ENCODE measurements at regions not wholly inside any gene's neighbourhood (a gene's known extent, or its start where the extent isn't known, plus 50 kb on each side); places are given as distances from the start of the nearest gene placed in this dataset.
A peak's percentile ranks its signal among the peaks of the same experiment; 100 is the strongest.

DNA sequence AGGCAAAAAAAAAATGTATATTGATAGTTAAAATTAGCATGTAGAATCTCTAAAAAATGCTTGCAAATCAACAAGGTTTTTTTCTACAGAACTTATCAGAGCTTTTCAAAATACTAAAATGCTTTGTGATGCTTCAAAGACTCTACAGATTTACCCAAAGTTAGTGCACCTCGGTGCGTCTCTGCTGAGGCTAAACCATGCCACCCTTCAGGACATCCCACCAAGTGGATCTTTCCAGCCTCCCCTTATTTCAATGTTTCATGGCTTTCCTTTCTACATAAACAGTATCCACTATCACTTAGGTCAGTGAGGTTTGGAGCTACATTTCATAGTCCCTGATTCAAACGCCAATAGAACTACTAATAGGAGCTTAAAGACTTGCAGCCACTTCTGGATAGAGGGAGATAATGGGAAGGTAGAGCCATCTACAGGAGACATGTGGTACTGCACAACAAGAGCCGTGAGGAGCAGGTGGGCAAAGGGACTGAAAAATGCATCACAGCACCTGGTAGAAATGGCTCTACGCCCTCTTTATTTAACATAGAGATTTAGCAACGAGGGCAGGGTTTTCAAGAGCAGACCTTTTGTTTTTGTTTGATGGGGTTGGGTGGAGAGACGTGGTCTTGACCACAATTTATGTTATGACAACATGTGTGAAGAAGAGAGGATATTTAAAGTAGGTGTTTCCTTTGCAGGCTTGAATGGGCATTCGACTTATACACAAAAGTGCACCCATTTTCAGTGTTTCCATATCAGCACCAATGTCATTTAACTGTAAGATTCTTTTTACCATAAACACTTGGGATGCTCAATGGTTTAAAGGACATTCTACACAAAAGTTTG, 56.1 kb upstream of the SLC35G4 start:
- DNase-seq (ENCODE audit: low spot score) = no peak

DNA sequence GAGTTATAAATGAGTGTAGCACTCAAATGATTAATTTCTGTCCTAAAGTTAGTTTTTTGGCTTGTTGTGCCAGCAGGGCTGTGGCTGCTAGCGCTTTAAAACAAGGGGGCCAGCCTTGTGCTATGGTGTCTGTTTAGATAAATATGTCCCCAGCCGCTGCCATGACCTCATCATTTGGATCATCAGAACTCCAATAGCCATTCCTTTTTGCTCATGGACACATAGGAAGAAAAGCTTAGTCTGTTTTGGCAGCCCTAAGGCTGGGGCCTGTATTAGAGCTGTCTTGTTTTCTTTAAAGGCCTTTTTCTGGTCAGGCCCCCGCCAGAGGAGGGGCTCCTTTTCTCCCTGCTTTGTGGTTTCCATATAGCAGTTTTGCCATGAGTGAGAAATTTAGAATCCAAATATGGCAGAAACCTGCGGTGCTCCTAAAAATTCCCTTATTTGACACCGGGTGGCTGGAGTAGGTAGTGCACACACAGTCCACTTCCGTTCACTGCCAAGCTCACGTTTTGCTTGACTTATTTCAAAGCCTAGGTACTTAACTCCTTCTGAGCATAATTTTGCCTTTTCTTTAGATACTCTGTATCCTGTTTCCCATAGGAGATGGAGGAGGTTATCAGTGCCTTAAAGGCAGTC, 60.4 kb upstream of the SLC35G4 start:
- no peak for DNase-seq (ENCODE audit: low spot score)

DNA sequence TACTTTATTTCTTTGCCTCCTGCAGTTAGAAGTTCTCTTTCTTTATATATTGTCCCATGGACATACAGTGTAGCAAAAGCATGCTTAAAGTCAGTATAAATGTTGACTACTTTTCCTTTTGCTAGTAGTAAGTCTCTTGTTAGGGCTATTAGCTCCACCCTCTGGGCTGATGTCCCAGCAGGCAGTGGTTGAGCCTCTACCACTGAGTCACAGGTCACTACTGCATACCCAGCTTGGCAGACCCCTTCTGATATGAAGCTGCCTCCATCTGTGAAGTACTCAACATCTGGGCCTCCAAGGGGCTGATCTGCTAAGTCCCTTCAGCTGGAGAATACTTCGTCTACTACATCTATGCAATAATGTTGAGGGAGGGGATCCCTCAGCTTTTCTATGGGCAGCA, 61.0 kb upstream of the SLC35G4 start:
- DNase-seq (ENCODE audit: low spot score) = no peak

DNA sequence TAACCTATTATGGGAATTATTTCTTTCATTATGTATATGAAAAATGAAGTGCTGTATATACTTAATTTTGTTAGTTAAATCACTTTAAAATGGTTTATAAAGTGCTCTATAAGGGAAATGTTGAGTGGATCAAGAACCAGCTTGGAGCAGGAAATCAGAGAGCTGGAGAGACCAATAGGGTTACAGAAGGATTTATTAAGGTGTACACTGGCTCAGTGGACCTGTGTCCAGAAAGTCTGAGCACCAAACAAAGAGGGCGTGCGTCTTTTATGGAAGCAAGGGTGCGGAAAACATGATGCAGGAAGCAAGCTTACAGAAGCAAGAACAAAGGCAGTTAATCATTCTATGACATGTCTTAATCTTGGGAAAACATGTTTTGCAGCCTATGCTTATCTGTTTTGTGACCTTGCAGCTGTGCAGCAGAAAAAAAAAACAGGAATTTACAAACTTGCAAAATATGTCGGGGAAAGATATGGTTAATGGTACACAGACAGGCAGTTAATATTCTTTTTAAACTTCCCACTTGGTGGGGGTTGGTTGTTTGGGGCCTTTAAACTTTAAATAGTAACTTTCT, 65.2 kb upstream of the SLC35G4 start:
- DNase-seq (ENCODE audit: low spot score) = no peak

DNA sequence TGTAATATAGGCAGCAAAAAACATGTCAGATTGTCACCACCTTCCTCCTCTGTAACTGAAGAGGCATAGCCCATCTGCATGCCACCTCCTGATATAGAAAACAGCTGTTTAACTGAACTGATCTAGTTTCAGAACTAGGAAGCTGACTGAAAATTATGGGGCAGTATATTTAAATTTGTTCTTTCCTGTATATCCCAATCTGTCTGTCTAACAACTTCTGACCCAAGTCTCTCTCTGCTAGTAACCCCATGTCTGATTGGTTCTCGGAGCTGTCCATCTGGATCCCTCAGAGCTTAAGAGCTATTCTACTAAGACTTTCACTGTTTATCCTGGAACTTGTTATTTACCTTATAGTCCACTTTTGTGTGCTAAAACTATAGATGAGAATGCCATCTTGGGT, 68.2 kb upstream of the SLC35G4 start:
- DNase-seq (ENCODE audit: low spot score) = no peak

DNA sequence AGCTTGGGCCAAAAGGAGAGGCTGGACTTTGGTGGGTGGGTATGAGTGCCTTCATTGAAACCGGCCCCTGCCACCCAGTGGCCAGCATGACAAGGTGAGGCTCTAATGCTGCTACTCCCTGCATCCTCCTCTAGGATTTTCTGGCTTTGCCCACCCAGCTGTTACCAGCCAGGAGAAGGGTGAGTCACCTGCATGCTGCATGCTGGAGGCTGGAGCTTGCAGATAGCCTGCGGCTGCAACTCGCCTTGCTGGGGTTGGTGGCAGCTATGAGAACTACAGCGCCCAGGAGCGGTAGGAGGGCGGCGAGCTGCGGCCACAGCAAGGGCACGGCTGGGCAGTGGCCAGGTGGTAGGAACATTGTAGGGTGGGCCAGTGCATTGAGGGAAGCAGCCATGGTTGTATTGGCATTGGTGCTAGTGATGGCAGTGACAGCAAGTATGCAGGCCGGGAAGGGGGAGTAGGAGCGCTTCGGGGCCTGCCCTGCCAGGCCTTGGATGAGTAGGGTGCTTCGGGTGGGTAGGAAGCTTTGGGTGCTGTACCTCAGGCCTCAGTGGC, 75.4 kb upstream of the SLC35G4 start:
- no peak for DNase-seq (ENCODE audit: low spot score)

DNA sequence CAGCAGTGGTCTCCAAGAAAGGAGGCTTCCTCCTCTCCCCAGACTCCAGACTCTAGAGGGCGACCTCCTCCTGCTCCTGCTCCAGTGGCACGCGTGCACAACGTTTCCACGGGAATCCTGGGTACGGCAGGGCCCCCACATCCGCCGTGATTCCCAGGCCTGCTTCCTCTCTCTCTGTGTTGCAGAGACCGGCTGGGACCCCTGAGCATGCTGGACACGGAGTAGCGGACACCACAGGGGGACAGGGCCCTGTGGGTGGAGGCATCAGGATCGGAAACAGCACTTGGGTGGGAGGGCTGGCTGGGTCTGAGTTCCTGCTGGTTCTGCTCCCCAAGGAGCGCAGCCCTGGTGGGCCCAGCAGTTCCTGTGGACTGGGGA, 75.9 kb upstream of the SLC35G4 start:
- no peak for DNase-seq (ENCODE audit: low spot score)

DNA sequence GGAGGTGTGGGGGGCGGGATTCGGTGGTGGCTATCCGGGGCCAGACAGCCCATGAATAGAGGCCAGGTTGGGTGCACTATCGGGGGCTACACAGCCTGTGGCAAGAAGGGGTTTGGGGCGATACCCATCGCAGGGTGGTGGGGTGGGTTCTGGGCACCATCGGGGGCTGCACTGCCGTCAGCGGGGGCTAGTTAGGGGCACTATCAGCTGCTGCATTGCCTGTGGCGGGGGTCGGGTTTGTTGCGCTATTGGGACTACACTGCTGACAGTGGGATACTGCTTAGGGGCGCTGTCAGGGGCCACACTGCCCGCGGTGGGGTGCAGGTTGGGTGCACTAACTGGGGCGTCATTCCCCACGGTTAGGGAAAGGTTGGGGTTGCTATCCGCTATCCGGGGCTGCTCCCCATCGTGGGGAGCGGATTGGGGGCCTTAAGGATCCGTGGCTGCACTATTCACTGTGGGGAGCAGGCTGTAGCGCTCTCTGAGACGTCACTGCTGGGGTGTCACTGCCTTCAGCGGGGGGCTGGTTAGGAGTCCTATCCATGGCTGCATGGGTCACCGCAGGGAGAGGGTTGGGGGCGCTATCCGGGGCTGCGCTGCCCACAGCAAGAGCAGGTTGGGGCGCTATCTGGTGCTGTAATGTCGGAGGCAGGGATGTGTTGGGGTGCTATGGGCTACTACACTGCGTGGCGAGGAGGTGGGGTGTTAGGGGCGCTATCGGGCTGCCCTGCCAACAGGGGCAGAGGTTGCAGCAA, 76.5 kb upstream of the SLC35G4 start:
- no peak for DNase-seq (ENCODE audit: low spot score)

DNA sequence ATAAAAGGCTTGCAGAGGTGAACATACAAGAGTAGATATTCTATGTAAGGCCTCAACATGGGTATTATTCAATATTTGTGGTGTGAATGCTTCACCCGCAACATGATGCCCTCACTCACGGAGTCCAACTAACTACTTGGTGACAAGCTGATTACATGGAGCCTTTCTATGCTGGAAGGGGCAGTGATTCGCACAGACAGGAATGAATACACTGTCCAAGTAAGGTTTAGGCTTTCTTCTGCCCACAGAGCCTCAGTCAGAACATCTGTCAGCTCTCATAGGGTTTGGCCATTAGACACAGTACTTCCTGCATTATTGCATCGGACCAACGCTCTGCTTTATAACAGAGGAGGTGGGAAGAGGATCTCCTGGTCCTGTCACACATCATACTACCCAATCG, 80.3 kb upstream of the SLC35G4 start:
- no peak for DNase-seq (ENCODE audit: low spot score)

DNA sequence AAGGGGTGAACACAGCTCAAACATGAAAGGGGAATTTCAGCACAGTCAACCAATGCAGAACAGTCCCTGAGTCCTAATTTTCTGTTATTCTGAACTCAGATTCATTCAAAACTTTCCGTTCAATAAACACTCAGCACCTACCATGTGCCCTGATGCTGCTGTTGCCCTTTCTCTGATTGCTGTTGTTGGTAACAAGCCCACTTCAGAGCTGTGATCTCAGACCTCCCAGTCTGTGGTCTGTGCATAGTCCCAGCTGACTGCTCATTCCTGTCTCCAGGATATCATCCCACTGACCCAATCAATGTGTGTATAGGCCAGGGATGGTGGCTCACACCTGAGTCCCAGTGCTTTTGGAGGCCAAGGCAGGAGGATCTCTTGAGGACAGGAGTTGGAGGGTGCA, 82.7 kb upstream of the SLC35G4 start:
- DNase-seq (ENCODE audit: low spot score) = no peak

DNA sequence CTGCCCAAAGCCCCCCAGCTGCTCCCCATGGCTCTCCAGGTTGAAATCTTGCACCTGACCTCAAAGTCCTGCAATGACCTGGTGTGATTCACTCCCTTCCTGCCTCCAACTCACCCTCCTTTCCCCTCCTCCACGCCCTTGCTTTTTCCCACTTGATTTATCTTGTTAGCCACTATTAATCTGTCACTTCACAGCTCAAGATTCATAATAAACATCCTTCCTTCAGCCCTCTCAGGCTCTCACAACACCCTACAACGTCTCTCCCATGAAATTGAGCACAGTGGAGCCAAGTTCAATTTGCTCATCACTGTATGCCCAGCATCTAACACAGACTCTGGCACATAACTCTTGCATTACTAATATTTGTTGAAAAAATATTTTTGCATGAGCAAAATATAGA, 85.6 kb upstream of the SLC35G4 start:
- no peak for DNase-seq (ENCODE audit: low spot score)

DNA sequence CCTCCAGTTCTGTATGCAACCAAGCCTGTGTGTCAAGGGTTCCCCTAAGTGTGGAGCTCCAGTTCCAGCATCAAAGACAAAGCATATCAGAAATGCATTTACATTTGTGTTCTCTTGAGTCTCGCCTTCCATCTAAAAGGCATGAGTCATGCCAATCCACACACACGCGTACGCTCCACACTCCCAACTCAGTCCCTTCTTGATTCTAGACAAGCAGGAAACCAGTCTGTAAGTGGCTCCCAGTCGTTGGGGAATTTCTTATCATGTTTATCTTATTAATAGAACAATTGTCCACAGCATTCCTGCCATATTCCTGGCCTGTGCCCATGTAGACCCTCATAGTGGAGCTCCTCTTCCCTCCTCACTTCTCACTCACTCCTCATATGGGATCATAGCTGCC, 86.4 kb upstream of the SLC35G4 start:
- no peak for DNase-seq (ENCODE audit: low spot score)

DNA sequence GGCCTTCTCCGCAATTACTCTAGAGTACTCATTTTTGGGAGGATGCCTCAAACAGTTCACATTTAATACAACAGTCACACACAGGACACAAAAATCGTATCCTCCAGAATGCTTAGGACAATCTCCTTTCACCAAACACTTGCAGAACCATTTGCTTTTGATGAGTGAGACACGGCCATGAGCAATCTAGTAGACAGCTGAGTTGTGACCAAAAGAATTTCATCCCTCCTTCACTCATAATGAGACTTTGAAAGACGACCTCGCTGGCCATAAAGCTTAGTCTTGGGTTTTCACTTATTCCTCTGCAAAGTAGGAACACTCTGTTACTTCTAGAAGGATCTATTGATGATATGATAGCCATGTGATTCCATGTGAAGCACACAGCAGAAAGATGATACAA, 87.5 kb upstream of the SLC35G4 start:
- DNase-seq (ENCODE audit: low spot score) = no peak

DNA sequence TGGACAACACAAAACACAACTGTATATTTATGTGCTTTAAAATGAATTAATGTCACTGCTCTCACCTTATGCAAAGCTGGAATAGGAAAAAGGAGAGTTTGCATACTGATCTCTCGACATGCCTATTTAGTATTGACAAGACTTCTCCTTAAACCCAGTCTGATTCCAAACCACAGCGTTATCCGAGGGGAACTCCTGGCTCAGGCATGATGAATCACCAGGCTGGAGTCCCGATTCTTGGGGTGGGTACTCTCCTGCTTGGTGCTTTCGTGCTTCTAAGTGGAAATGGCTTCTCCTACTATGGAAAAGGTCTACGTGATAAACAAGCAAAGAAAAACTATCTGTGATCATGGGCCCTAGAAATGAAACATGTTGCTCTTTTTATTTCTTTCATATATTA, 88.9 kb upstream of the SLC35G4 start:
- DNase-seq (ENCODE audit: low spot score) = no peak

DNA sequence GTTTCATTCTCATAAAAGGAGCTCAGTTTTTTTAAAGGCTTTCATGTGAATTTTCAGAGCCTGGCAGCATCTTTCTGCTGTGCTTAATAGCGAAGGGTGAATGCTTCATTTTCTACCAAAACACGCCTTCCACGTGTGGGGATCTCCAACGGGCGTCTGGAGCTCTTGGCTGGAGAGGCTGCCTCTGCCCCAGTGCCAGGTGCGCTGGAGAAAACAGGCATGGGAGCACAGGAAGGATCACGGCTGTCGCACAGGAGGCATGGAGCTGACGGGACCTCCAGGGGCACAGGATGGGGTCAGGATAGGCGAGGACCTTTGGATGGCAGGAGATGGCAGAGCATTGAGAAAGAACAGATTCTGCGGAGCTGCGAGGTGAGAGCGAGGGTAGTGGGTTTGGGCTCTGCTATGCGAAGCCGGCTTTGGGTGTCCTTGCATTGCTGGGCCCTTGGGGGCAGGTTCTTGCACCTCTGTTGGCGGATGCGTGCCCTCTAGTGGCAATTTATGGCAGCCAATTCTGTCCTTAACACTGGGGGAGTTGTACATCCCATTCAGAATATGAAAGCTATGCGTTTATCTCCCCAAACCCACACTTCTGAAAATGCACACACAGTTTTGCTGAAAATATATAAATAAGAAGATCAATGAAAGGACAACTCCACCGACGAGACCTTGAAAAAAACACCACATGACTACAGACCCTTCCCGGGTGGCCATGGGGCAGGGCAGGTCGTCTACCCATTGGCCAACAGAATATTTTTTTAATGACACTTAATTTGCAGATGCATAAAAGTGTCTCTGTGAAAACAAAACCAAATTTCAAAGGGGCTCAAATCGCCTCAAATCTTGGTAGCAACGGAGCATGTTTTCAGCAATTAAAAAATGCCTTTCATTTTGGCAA, 90.4 kb upstream of the SLC35G4 start:
- peak; percentile 81 for DNase-seq (ENCODE audit: low spot score)

DNA sequence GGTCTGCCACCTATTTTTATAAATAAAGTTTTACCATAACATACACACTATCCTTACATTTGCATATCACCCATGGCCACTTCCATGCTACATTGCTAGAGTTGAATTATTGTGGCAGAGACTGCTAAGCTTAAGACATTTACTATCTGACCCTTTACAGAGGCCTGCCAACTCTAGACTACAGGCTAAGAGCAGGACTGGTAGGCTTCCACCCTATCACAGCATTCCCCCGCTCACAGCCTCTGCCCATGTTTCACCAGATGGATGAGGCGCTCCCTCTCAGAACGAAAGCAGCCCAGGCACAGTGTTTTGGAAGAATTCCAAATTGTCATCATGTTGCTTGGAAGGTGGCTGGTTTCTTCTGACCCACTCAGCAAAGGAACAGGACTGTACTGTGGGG, 91.7 kb upstream of the SLC35G4 start:
- no peak for DNase-seq (ENCODE audit: low spot score)

DNA sequence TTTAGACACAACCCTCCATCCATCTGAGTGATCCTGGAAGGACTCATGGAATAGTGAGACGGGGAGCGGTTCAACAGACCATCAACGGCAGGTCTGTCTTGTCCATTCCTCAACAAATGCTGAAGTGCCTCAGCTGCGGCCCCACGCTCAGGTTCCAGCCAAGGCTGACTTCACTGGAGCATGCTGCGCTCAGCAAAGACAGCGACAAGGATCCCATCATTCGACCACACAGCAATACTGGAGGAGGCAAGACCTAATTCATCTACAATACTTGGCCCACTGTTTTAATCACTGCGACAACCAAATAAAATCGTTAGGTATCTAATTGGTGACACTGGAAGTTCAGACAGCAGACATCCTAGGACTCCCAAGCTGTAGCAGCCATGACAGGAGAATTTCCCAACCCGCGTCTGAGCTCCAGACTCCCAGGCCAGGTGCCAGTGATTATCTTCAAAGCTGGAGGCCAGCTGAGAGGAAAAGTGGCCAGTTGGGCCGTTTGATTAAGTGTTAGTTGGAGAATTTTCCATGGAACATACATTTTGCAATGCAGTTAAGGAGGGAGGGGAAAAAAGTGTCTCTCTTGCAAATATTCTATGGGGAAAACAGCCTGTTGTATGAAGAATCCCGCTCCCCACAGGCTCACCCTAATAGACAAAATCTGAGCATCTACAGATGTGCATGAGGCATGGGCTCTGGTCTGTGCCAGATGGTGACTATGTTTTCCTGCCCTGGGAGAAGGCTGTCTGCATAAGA, 92.5 kb upstream of the SLC35G4 start:
- no peak for DNase-seq (ENCODE audit: low spot score)

DNA sequence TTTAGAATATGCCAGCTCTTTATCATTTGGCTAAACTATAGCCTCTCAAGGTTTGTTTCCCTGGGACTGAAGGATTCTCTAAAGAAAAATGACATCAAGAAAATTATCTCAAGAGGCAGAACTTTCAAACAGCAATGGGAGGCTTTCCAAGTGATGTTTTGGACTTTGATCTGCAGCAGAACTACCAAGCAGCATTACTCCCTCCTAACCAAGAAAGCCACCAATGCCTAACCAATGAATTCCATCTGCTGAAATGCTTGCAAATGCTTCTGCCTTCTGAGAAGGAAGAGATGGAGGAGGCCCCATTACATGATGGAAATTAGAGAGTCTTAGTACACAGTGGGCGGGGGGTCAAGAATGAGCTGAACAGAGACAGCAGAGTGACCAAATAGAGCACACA, 95.1 kb upstream of the SLC35G4 start:
- DNase-seq (ENCODE audit: low spot score) = no peak

DNA sequence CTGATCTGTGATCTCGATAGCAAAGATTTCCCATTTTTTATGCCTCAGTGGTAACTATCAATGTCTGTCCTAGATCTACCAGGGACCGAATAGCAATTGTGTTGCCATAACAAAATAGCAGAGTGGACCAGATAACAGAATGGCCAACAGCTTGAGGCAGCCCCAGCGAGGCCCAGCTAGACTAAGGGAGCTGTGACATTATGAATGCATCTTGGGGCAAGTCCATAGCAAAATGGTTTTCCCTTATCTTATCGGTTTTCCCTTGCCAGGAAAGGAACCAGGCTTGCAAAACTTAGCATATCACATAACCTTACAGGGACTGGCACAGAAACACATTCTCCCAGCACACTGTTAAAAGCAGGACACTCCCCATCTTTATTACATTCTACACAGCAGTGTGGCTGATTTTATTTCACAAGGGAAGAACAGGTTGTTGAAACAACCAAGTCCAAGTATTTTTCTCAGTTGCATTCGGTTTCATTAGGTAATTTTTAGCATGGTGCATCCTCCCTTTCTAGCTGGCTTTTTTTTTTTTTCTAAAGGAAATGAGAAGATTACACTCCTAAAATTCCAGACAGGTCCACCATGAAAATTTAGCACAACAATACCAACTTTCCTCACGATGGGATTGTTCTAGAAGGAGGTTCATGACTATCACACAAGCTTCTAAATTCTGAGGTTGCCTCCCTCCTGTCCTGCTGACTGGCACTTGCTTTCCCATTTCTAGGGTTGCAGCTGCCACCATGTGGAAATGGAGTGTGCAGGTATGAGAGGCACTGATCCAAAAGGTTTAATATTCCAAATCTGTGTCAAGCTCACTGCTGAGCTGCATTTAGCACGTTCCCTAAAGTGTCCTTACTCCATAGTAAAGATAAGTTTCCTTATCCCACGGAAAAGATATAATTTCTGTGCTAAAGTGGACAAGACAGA, 97.0 kb upstream of the SLC35G4 start:
- no peak for DNase-seq (ENCODE audit: low spot score)

Measured in ecto neural progenitor cell (in vitro differentiated cells).